ENCODE measurements at regions not wholly inside any gene's neighbourhood (a gene's known extent, or its start where the extent isn't known, plus 50 kb on each side); places are given as distances from the start of the nearest gene placed in this dataset.

- Mint-ChIP-seq H3K27ac (ENCODE audit: low read depth, unreplicated experiment) (no peak overlapping the region), H3K4me1 (ENCODE audit: insufficient read depth, unreplicated experiment) (no peaks in the 10 kb centered on the region), H3K4me3 (ENCODE audit: unreplicated experiment) (no peak overlapping the region), H3K9me3 (ENCODE audit: unreplicated experiment) (no peaks in the 10 kb centered on the region), H3K36me3 (ENCODE audit: insufficient read depth, unreplicated experiment) (no peaks in the 10 kb centered on the region), H3K27me3 (ENCODE audit: insufficient read depth, unreplicated experiment) (peaks cover 55% of the 10 kb centered on the region)
- CTCF ChIA-PET = no interaction called here
- intact Hi-C loops (cut with micrococcal nuclease) = no loop called here
- BruUV-seq (replicated peaks) = no TSS peak
- no peak for DNase-seq (ENCODE audit: unreplicated experiment)
- TF ChIP-seq CTCF (IDR thresholded peaks at IDR 0.05; ENCODE audit: unreplicated experiment) = no peak
- POLR2A ChIA-PET = no interaction called here
These were observed 95.4 kb upstream of the SFSWAP start for GRCh38 chr12:131615326-131616042.

- Mint-ChIP-seq H3K4me3 (ENCODE audit: unreplicated experiment) (no peak overlapping the region), H3K4me1 (ENCODE audit: insufficient read depth, unreplicated experiment) (no peaks in the 10 kb centered on the region), H3K27ac (ENCODE audit: low read depth, unreplicated experiment) (no peak overlapping the region), H3K27me3 (ENCODE audit: insufficient read depth, unreplicated experiment) (peaks cover 50% of the 10 kb centered on the region), H3K9me3 (ENCODE audit: unreplicated experiment) (no peaks in the 10 kb centered on the region), H3K36me3 (ENCODE audit: insufficient read depth, unreplicated experiment) (no peaks in the 10 kb centered on the region)
- no peak for TF ChIP-seq CTCF (IDR thresholded peaks at IDR 0.05; ENCODE audit: unreplicated experiment)
- DNase-seq (ENCODE audit: unreplicated experiment) = no peak
- BruUV-seq (replicated peaks) = no TSS peak
- POLR2A ChIA-PET = no interaction called here
- intact Hi-C loops (cut with micrococcal nuclease) = no loop called here
- CTCF ChIA-PET = interaction anchor here (0.6 to 0.7 kb wide), 2 partner anchors 8 to 9 kb away, joined by 3 read pairs; no protein-coding TSS in a partner anchor
These were observed 94.7 kb upstream of the SFSWAP start for GRCh38 chr12:131616043-131616700.

GRCh38 chr12:131616738-131617137, 94.2 kb upstream of the SFSWAP start:
- no peak for DNase-seq (ENCODE audit: unreplicated experiment)

More at GRCh38 chr12:131616738-131617137, 94.2 kb upstream of the SFSWAP start:
- Mint-ChIP-seq H3K27me3 (ENCODE audit: insufficient read depth, unreplicated experiment) (peaks cover 50% of the 10 kb centered on the region), H3K4me1 (ENCODE audit: insufficient read depth, unreplicated experiment) (no peaks in the 10 kb centered on the region), H3K9me3 (ENCODE audit: unreplicated experiment) (no peaks in the 10 kb centered on the region), H3K27ac (ENCODE audit: low read depth, unreplicated experiment) (no peak overlapping the region), H3K4me3 (ENCODE audit: unreplicated experiment) (no peak overlapping the region), H3K36me3 (ENCODE audit: insufficient read depth, unreplicated experiment) (no peaks in the 10 kb centered on the region)
- CTCF ChIA-PET = interaction anchor here (0.6 to 0.7 kb wide), 2 partner anchors 10 to 54 kb away, joined by 3 read pairs; no protein-coding TSS in a partner anchor
- POLR2A ChIA-PET = no interaction called here
- intact Hi-C loops (cut with micrococcal nuclease) = no loop called here
- no peak for TF ChIP-seq CTCF (IDR thresholded peaks at IDR 0.05; ENCODE audit: unreplicated experiment)
- no TSS peak for BruUV-seq (replicated peaks)

All from MCF 10A (cell line).